HL-60 (cell line): ENCODE measurements at regions not wholly inside any gene's neighbourhood (a gene's known extent, or its start where the extent isn't known, plus 50 kb on each side); places are given as distances from the start of the nearest gene placed in this dataset.

Experiments
- DNase-seq, 2 experiments: peaks; one replicate each; pipeline ENCODE4 v3.0.0-alpha.2; 2010 to 2020; ENCODE audit warnings: low read depth in 1 of 2, low spot score in 1 of 2
- H3K27ac ChIP-seq: fragments of 250-450 bp; sonication (Bioruptor Pico); replicated peaks from 2 replicates; pipeline ENCODE4 v1.5.1; 2020; ENCODE audit warnings: mild to moderate bottlenecking, moderate library complexity
- H3K27me3 ChIP-seq: fragments of 250-450 bp; sonication (Bioruptor Pico); 2 replicates; pipeline ENCODE4 v1.5.1; 2021; ENCODE audit warnings: mild to moderate bottlenecking, moderate library complexity; ENCODE audit not compliant: insufficient read depth, poor library complexity, severe bottlenecking
- H3K4me3 ChIP-seq: replicated peaks from 2 replicates; pipeline ENCODE4 v1.5.1; 2011; ENCODE audit warnings: mild to moderate bottlenecking, control low read depth, low read length; ENCODE audit not compliant: insufficient read depth
- GABPA ChIP-seq: IDR thresholded peaks from 2 replicates; pipeline ENCODE4 v1.6.1; 2012; ENCODE audit warnings: low read depth
- POLR2AphosphoS5 ChIP-seq: IDR thresholded peaks from 2 replicates; pipeline ENCODE4 v1.6.1; 2012; ENCODE audit warnings: low read depth
- SPI1 ChIP-seq: IDR thresholded peaks from 2 replicates; pipeline ENCODE4 v1.6.1; 2012; ENCODE audit warnings: low read depth, mild to moderate bottlenecking, borderline replicate concordance
- TF ChIP-seq, protein P1 (sequence below): IDR thresholded peaks from one replicate; pipeline ENCODE4 v1.5.1; 2011; ENCODE audit warnings: low read length, control low read depth, inconsistent platforms; ENCODE audit not compliant: insufficient read depth
- TF ChIP-seq, protein P2 (sequence below): IDR thresholded peaks from 2 replicates; pipeline ENCODE4 v1.6.1; 2012; ENCODE audit warnings: low read depth; ENCODE audit not compliant: insufficient replicate concordance

DNA sequence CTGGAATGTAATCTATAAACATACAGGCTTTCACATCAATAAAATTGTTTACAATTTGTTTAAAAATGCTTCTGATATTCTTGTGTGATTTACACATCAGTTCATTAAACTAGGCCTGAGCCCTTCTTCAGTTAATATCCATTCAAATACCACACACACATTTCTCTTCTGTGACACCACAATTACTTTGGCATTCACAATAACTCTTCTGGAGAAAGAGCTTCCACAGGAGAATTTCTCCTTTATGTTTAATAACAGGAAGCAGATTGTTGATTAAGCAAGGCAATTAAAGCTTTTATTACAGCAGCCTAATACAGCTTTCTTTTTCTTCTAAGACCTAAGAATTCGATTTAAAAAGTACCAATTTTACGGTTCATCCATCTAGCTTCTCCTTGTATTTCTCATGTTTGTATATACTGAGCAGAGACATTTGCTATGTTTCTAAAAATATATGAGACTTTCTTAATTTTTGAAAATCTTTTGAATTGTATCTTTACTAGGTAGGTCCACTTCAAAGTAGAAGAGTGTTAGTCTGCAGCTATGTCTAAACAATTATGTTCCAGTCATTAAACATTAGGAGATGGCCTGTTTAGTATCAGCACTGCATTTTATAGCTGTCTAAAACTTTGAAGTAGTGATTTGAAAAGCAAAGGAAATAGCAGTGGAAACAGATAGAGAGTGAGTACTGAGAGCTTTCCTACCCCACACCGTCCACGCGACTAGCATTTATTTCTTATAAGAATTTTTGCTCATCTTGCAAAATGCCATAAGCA lies 511.1 kb upstream of the UBE2E2 start:
- no peak for DNase-seq
- H3K27ac ChIP-seq: no peak overlapping the region

DNA sequence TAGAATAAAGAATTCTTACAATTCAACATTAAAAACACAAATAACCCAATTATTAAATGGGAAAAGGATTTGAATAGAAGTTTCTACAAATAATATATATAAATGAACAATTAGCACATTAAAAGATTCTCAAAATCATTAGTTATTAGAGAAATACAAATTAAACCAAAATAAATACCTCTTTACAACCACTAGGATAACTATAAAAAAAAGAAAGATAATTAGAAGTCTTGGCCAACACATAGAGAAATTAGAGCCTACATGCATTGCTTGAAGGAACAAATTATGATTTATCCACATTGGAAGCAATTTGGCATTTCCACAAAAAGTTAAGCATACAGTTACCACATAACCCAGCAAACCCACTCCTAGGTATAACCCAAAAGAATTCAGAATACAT lies 502.3 kb upstream of the UBE2E2 start:
- Histone ChIP-seq H3K27me3 (no peaks in the 10 kb centered on the region), H3K4me3 (no peak overlapping the region), H3K27ac (no peak overlapping the region)
- TF ChIP-seq SPI1 (no peak), GABPA (no peak), POLR2AphosphoS5 (no peak)
- TF ChIP-seq, protein P1, sequence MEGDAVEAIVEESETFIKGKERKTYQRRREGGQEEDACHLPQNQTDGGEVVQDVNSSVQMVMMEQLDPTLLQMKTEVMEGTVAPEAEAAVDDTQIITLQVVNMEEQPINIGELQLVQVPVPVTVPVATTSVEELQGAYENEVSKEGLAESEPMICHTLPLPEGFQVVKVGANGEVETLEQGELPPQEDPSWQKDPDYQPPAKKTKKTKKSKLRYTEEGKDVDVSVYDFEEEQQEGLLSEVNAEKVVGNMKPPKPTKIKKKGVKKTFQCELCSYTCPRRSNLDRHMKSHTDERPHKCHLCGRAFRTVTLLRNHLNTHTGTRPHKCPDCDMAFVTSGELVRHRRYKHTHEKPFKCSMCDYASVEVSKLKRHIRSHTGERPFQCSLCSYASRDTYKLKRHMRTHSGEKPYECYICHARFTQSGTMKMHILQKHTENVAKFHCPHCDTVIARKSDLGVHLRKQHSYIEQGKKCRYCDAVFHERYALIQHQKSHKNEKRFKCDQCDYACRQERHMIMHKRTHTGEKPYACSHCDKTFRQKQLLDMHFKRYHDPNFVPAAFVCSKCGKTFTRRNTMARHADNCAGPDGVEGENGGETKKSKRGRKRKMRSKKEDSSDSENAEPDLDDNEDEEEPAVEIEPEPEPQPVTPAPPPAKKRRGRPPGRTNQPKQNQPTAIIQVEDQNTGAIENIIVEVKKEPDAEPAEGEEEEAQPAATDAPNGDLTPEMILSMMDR: no peak
- TF ChIP-seq, protein P2, sequence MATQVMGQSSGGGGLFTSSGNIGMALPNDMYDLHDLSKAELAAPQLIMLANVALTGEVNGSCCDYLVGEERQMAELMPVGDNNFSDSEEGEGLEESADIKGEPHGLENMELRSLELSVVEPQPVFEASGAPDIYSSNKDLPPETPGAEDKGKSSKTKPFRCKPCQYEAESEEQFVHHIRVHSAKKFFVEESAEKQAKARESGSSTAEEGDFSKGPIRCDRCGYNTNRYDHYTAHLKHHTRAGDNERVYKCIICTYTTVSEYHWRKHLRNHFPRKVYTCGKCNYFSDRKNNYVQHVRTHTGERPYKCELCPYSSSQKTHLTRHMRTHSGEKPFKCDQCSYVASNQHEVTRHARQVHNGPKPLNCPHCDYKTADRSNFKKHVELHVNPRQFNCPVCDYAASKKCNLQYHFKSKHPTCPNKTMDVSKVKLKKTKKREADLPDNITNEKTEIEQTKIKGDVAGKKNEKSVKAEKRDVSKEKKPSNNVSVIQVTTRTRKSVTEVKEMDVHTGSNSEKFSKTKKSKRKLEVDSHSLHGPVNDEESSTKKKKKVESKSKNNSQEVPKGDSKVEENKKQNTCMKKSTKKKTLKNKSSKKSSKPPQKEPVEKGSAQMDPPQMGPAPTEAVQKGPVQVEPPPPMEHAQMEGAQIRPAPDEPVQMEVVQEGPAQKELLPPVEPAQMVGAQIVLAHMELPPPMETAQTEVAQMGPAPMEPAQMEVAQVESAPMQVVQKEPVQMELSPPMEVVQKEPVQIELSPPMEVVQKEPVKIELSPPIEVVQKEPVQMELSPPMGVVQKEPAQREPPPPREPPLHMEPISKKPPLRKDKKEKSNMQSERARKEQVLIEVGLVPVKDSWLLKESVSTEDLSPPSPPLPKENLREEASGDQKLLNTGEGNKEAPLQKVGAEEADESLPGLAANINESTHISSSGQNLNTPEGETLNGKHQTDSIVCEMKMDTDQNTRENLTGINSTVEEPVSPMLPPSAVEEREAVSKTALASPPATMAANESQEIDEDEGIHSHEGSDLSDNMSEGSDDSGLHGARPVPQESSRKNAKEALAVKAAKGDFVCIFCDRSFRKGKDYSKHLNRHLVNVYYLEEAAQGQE: no peak
- no peak for DNase-seq

More for the DNA sequence above, 511.1 kb upstream of the UBE2E2 start:
- H3K4me3 ChIP-seq: no peak overlapping the region
- no peak for TF ChIP-seq GABPA
- TF ChIP-seq, protein P1: no peak
- no peak for TF ChIP-seq POLR2AphosphoS5
- no peak for TF ChIP-seq SPI1
- TF ChIP-seq, protein P2: no peak
- no peaks in the 10 kb centered on the region for H3K27me3 ChIP-seq

DNA sequence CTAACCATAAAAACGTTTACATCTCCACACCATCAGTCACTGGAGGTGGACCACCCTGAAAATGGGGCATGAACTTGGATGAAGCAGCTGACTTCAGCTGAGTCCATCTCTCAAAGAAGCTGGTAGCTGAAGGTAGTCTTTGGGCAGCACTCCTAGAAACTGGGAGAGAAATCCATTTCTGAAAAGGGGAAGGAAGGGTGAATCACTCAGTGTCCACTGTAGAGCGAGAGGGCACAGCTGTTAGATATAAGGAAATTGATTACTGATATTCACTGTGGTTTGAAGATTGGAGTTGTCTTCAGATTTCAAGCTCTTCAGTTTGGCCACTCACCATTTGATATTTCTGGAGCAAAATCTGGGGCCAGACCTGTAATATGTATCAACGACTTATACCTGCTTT lies 499.0 kb upstream of the UBE2E2 start:
- no peak for DNase-seq
- no peak overlapping the region for H3K27ac ChIP-seq
- no peak overlapping the region for H3K4me3 ChIP-seq
- H3K27me3 ChIP-seq: no peaks in the 10 kb centered on the region
- TF ChIP-seq, protein P1: no peak
- TF ChIP-seq POLR2AphosphoS5 (no peak), SPI1 (no peak), GABPA (no peak)
- TF ChIP-seq, protein P2: no peak
